ENCODE measurements at regions not wholly inside any gene's neighbourhood (a gene's known extent, or its start where the extent isn't known, plus 50 kb on each side); places are given as distances from the start of the nearest gene placed in this dataset.
A peak's percentile ranks its signal among the peaks of the same experiment; 100 is the strongest.

GRCh38 chr4:187619319-187619718 lies 376.3 kb upstream of the ZFP42 start:
- Histone ChIP-seq H3K27ac (peak overlapping the region; percentile 46), H3K36me3 (replicated peaks) (no peaks in the 10 kb centered on the region), H3K4me3 (ENCODE audit: low read depth, low read length) (no peak overlapping the region), H3K27me3 (replicated peaks) (no peaks in the 10 kb centered on the region)
- TF ChIP-seq CTCF (IDR thresholded peaks at IDR 0.05; ENCODE audit: low read depth, low read length, missing control alignments): no peak
- in situ Hi-C loops (cut with HindIII; ENCODE audit: low pct_ligation_motif_present, low sequenced_read_pairs): no loop called here
- DNase-seq: no peak

GRCh38 chr4:187632260-187632995 lies 363.1 kb upstream of the ZFP42 start:
- H3K4me3 ChIP-seq (ENCODE audit: low read depth, low read length): no peak overlapping the region
- H3K36me3 ChIP-seq (replicated peaks): no peaks in the 10 kb centered on the region
- in situ Hi-C loops (cut with HindIII; ENCODE audit: low pct_ligation_motif_present, low sequenced_read_pairs): no loop called here
- TF ChIP-seq CTCF (IDR thresholded peaks at IDR 0.05; ENCODE audit: low read depth, low read length, missing control alignments): no peak
- H3K27ac ChIP-seq: peak overlapping the region; percentile 76
- DNase-seq: peak; percentile 78
- no peaks in the 10 kb centered on the region for H3K27me3 ChIP-seq (replicated peaks)

GRCh38 chr4:187633245-187633644 lies 362.3 kb upstream of the ZFP42 start:
- no peak for DNase-seq
- no peaks in the 10 kb centered on the region for H3K27me3 ChIP-seq (replicated peaks)
- no peaks in the 10 kb centered on the region for H3K36me3 ChIP-seq (replicated peaks)
- H3K27ac ChIP-seq: peak overlapping the region; percentile 76
- H3K4me3 ChIP-seq (ENCODE audit: low read depth, low read length): no peak overlapping the region
- in situ Hi-C loops (cut with HindIII; ENCODE audit: low pct_ligation_motif_present, low sequenced_read_pairs): no loop called here
- TF ChIP-seq CTCF (IDR thresholded peaks at IDR 0.05; ENCODE audit: low read depth, low read length, missing control alignments): no peak

- DNase-seq: no peak
- Histone ChIP-seq H3K36me3 (replicated peaks) (no peaks in the 10 kb centered on the region), H3K27me3 (replicated peaks) (no peaks in the 10 kb centered on the region), H3K4me3 (ENCODE audit: low read depth, low read length) (no peak overlapping the region), H3K27ac (no peak overlapping the region)
- TF ChIP-seq CTCF (IDR thresholded peaks at IDR 0.05; ENCODE audit: low read depth, low read length, missing control alignments): no peak
- in situ Hi-C loops (cut with HindIII; ENCODE audit: low pct_ligation_motif_present, low sequenced_read_pairs): no loop called here
Measured at GRCh38 chr4:187656959-187657358, 338.6 kb upstream of the ZFP42 start.

- peak; percentile 9 for DNase-seq
- H3K27ac ChIP-seq: no peak overlapping the region
- TF ChIP-seq CTCF (IDR thresholded peaks at IDR 0.05; ENCODE audit: low read depth, low read length, missing control alignments): no peak
- H3K4me3 ChIP-seq (ENCODE audit: low read depth, low read length): no peak overlapping the region
- H3K27me3 ChIP-seq (replicated peaks): no peaks in the 10 kb centered on the region
- in situ Hi-C loops (cut with HindIII; ENCODE audit: low pct_ligation_motif_present, low sequenced_read_pairs): no loop called here
- H3K36me3 ChIP-seq (replicated peaks): no peaks in the 10 kb centered on the region
Measured at GRCh38 chr4:187663076-187663475, 332.5 kb upstream of the ZFP42 start.

GRCh38 chr4:187664011-187664410 lies 331.6 kb upstream of the ZFP42 start:
- in situ Hi-C loops (cut with HindIII; ENCODE audit: low pct_ligation_motif_present, low sequenced_read_pairs): no loop called here
- no peak for TF ChIP-seq CTCF (IDR thresholded peaks at IDR 0.05; ENCODE audit: low read depth, low read length, missing control alignments)
- no peaks in the 10 kb centered on the region for H3K27me3 ChIP-seq (replicated peaks)
- no peak overlapping the region for H3K4me3 ChIP-seq (ENCODE audit: low read depth, low read length)
- DNase-seq: no peak
- H3K36me3 ChIP-seq (replicated peaks): no peaks in the 10 kb centered on the region
- H3K27ac ChIP-seq: no peak overlapping the region
